NCI-H1048 (cell line): ENCODE measurements at regions not wholly inside any gene's neighbourhood (a gene's known extent, or its start where the extent isn't known, plus 50 kb on each side); places are given as distances from the start of the nearest gene placed in this dataset.
A peak's percentile ranks its signal among the peaks of the same experiment; 100 is the strongest.
"Not testable (repeated sequence)": the region's sequence is repeated elsewhere in the genome, so short reads cannot be mapped to it uniquely, and the experiment has no call there.

Experiments
- DNase-seq: peaks from one replicate; lab custom pipeline; 2025; lab: John Stamatoyannopoulos, UW

DNA sequence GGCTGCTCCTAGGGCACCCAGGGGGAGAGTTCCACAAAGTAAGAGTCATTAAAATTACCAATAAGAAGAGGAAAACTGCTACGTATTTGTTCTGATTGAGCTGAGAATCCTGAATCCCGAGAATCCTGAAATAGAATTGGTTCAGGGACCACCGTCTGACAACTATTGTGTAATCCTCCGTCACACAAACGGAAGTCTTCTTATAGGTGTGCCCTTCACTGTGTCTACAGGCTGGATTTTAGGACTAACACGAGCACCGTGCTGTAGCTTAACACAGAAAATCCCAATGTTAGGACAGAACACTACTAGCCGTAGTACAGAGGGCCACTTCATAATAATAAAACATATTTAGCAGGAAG lies 50.6 kb upstream of the RNF182 start:
- DNase-seq = no peak

DNA sequence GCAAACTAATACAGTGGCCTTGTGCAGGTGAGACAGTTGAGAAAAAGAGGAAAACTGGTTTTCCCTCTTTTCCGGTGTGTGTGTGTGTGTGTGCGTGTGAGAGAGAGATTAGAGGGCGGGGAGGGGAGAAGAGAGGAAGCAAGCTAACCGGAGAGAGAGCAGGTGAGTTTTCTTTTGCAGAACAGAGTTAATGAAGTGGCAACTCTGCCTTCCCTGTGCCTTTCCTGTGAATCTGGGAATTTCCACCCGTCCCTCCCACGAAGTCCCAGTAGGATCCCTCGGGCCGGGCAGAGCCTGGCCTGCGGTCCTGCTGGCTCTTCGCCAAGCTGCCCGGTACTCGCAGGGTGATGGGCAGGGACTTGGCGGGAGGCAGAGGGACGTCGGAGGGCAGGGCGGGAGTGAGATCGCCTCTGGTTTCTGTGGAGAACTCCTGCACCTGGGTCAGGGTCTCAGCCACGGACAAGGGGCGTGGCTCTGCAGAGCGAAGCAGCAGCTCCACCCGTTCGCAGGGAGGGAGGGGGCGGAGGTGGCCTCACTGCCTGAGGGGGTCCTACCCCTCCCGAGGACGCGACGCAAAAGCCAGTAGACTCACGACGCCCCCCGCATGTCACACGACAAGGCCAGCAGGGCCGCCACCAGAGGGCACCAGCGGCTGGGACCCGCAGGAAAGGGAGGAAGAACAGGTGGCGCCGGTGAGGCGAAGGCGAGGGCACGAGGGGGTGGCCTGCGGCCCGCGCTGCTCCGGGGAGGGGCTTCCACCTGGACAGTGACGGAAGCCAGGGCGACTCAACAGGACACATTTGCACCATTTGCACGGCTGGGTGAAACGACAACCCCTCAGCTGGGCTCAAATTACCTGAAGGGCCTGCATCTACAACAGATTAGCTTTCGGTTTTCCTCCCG lies 51.2 kb upstream of the RNF182 start:
- peak; percentile 24 for DNase-seq

DNA sequence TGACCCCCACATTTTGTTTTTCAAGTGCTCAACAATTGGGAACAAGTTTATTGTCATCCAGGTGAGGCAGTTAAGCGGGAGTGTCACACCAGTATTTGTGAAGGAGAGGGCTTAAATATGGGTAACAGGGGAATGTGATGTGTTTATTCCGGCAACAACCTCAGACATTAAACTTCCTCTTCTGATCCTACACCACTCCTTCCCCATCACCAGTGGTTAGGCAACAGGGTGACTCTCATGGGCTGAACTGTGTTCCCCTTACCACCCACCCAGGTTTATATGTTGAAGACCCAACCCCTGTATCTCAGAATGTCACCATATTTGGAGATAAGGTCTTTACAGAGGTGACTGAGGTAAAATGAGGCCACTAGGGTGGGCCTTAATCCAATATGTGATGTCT lies 52.1 kb upstream of the RNF182 start:
- DNase-seq = no peak

DNA sequence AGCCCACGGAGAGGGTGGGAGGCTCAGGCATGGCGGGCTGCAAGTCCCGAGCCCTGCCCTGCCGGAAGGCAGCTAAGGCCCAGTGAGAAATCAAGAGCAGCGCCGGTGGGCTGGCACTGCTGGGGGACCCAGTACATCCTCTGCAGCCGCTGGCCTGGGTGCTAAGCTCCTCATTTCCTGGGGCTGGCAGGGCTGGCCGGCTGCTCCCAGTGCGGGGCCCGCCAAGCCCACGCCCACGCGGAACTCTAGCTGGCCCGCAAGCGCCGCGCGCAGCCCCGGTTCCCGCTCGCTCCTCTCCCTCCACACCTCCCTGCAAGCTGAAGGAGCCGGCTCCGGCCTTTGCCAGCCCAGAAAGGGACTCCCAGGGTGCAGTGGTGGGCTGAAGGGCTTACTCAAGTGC lies 52.7 kb upstream of the RNF182 start:
- DNase-seq = not testable (repeated sequence)

DNA sequence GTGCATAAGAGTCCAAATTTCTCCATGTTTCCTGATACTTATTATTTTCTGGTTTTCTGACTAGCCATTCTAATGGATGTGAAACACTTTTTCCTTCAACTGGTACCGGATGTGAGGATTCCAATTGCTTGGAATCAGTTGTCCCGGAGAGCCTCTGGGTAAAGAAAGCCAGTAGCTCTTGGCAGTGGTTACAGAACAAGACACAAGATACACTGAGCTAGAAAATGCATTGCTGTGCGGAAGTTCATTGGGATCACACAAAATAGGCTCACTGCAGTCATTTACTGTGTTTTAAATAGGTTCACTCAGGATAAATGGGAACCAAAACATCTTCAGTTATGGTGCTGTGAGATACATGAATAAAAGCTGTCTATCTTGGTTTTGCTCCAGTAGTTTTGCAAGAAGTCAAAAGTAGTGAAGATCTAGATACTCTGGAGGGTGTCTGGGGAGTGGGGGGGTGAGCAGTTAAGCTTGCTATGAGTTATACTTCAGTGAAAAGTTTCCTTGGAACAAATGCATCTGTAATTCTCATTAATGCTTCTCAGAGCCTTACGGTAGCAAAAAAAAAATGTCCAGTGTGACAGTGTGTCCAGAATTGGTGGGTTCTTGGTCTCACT lies 54.4 kb upstream of the RNF182 start:
- DNase-seq = no peak

DNA sequence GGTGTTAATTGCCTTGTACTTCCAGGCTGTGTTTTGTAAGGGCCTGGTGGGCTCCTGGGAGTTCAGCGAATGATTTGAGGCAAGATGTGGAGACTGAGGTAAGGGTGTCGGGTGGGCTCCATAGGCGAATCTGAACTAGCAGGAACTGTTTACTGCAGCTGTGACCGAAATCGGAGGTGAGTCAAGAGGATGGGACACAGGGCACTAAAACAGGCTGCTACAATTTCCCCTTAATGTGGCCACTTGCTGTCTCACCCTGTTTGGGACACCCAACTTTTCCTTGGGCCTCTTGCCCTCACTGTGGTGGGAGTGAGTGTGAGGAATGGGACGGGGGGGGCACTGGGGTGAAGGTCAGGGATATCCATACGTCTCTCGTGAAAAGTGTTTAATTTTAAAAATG lies 53.9 kb upstream of the MCUR1 start:
- no peak for DNase-seq

DNA sequence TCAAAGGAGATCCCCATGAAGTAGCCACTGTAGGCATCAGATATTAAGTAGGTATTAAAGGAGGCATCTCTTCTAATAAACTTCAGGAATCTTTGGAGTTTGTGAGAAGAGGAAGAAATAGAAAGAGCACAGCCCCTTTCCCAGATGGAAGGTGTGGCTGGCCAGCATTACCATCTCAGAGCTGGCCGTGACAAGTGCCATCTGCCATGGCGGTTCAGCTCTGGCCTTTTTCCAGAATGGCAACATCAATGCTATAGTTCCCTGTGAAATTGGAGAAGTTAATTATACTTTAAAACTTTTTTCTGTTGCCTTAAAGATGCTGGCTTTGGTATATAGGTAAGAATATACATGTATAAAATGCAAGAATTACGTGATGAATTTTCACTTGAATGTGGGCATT lies 51.9 kb upstream of the MCUR1 start:
- no peak for DNase-seq

DNA sequence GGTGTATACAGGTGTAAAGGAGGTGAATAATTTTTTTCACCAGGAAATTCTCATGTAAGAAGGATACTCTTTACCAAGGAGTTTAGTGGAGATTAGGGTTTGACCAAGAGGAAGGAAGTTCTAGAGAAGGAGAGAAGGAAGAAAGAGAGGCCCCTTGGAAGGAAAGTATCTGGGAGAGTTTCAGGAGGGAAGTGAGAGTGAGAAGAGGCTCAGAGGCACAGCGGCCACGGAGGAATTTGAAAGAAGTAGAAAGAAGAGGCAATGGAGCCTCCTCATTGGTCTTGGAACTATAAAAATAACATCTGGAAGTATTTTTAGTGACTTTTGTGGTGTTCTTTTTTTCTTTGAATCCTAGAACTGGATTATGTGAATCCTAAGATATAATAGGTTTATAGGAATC lies 50.8 kb upstream of the MCUR1 start:
- DNase-seq = no peak

DNA sequence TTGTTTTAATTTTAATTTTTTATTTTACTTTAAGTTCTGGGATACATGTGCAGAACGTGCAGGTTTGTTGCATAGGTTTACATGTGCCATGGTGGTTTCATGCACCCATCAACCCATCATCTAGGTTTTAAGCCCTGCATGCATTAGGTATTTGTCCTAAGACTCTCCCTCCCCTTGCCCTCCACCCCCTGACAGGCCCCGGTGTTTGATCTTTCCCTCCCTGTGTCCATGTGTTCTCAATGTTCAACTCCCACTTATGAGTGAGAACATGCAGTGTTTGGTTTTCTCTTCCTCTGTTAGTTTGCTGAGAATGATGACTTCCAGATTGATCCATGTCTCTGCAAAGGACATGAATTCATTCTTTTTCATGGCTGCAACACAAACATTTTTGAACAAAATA lies 50.3 kb upstream of the MCUR1 start:
- not testable (repeated sequence) for DNase-seq
